ENCODE measurements at regions not wholly inside any gene's neighbourhood (a gene's known extent, or its start where the extent isn't known, plus 50 kb on each side); places are given as distances from the start of the nearest gene placed in this dataset.

GRCh38 chr3:29226706-29227105 is 54.2 kb upstream of the RBMS3 start:
- Histone ChIP-seq H3K36me3 (ENCODE audit: control insufficient read depth, low read length) (no peaks in the 10 kb centered on the region), H3K9me3 (ENCODE audit: control insufficient read depth, insufficient read depth, low read length) (no peaks in the 10 kb centered on the region), H3K9me2 (replicated peaks; ENCODE audit: control insufficient read depth, low read length) (no peaks in the 10 kb centered on the region), H3K4me2 (ENCODE audit: low read length) (no peak overlapping the region), H3K27me3 (ENCODE audit: control insufficient read depth, low read length) (no peaks in the 10 kb centered on the region), H3K79me2 (ENCODE audit: control insufficient read depth, low read length) (no peaks in the 10 kb centered on the region), H3K27ac (ENCODE audit: low read depth, low read length) (no peak overlapping the region), H3F3A (ENCODE audit: control insufficient read depth, insufficient read depth) (no peaks in the 10 kb centered on the region), H3K4me1 (ENCODE audit: control insufficient read depth, low read length) (no peaks in the 10 kb centered on the region), H4K20me1 (ENCODE audit: control insufficient read depth, insufficient read depth, low read depth, low read length) (no peaks in the 10 kb centered on the region), H3K4me3 (ENCODE audit: low read length) (no peak overlapping the region)
- TF ChIP-seq CTCF (IDR thresholded peaks at IDR 0.05; ENCODE audit: low read depth, low read length, poor library complexity, severe bottlenecking) (no peak), EZH2phosphoT487 (IDR thresholded peaks at IDR 0.05; ENCODE audit: borderline replicate concordance, low read length) (no peak)

DNA sequence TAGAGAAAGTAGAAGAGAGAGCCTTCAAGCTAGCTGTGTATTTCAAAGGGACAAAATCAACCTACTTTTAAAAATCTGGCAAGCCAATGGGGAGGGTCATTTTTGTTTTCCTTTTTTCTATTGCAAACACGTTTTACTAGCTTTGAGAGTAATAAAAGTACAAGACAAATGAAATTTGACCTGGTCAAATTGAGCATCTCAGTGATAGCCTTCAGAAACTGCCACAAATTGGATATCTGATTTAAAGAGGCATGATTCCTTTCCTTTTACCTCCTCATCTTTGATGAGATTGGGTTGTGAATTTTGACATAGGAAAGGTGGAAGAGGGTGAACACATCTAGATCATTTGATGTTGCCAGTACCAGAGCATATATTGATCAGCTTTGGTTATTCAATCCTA is 53.6 kb upstream of the RBMS3 start:
- H3K27ac ChIP-seq (ENCODE audit: low read depth, low read length) = no peak overlapping the region
- H3K4me2 ChIP-seq (ENCODE audit: low read length) = no peak overlapping the region
- no peaks in the 10 kb centered on the region for H3K4me1 ChIP-seq (ENCODE audit: control insufficient read depth, low read length)
- no peaks in the 10 kb centered on the region for H4K20me1 ChIP-seq (ENCODE audit: control insufficient read depth, insufficient read depth, low read depth, low read length)
- no peaks in the 10 kb centered on the region for H3F3A ChIP-seq (ENCODE audit: control insufficient read depth, insufficient read depth)
- no peaks in the 10 kb centered on the region for H3K9me3 ChIP-seq (ENCODE audit: control insufficient read depth, insufficient read depth, low read length)
- TF ChIP-seq CTCF (IDR thresholded peaks at IDR 0.05; ENCODE audit: low read depth, low read length, poor library complexity, severe bottlenecking) = no peak
- no peak for TF ChIP-seq EZH2phosphoT487 (IDR thresholded peaks at IDR 0.05; ENCODE audit: borderline replicate concordance, low read length)
- no peak overlapping the region for H3K4me3 ChIP-seq (ENCODE audit: low read length)
- no peaks in the 10 kb centered on the region for H3K79me2 ChIP-seq (ENCODE audit: control insufficient read depth, low read length)
- no peaks in the 10 kb centered on the region for H3K36me3 ChIP-seq (ENCODE audit: control insufficient read depth, low read length)
- no peaks in the 10 kb centered on the region for H3K27me3 ChIP-seq (ENCODE audit: control insufficient read depth, low read length)
- H3K9me2 ChIP-seq (replicated peaks; ENCODE audit: control insufficient read depth, low read length) = no peaks in the 10 kb centered on the region

Data from DOHH2 (cell line).